Dedifferentiated amniotic fluid mesenchymal stem cell (primary cell): ENCODE measurements at regions not wholly inside any gene's neighbourhood (a gene's known extent, or its start where the extent isn't known, plus 50 kb on each side); places are given as distances from the start of the nearest gene placed in this dataset.
"Not testable (repeated sequence)": the region's sequence is repeated elsewhere in the genome, so short reads cannot be mapped to it uniquely, and the experiment has no call there.

Source experiments
- DNase-seq: peaks from one replicate; pipeline ENCODE4 v3.0.0-alpha.2; 2016; ENCODE audit errors: extremely low spot score

DNA sequence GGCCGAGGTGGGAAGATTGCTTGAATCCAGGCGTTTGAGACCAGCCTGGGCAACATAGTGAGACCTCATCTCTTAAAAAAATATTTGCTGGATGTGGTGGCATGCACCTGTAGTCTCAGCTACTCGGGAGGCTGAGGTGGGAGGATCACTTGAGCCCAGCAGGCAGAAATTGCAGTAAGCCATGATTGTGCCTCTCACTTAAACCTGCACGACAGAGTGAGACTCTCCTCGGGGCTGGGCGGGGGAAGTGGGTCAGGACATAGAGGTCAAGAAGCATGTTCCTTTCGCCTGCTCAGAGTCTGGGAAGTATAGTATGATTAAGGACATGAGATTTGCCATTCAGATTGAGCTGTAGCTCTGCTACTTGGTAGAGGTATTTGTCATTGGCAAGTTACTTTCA, 52.3 kb downstream of the SEPTIN7 start:
- not testable (repeated sequence) for DNase-seq

DNA sequence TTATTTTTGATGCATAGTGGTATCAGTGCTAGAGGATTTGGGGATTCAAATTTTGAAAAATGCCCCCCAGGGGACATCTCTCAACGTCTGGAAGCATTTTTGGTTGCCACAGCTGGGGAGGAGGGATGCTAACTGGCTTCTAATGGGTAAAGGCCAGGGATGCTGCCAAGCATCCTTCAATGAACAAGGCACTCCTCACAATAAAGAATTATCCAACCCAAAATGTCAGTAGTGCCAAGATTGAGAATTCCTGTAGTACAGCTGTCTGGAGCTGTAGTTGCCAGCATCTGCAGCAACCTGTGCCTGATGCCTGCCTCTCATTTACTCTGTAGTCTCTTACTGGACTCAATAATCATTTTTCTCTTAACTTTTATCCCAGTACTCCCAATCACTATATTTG, 53.5 kb downstream of the SEPTIN7 start:
- DNase-seq = no peak

DNA sequence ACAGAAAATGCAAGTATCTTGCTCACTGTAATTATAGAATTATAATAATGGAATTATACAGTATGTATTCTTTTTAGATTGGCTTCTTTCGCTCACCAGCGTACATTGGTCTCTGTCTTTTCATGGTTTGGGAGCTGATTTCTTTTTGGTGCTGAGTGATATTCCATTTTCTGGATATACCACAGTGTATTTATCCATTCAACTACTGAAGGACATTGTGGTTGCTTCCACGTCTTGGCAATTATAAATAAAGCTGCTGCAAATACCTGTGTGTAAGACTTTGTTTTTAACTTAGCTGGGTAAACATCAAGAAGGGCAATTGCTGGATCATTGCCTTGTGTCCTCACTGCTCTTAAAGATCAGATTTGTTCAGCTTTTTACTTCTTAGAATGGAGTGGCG, 55.3 kb downstream of the SEPTIN7 start:
- DNase-seq = no peak

DNA sequence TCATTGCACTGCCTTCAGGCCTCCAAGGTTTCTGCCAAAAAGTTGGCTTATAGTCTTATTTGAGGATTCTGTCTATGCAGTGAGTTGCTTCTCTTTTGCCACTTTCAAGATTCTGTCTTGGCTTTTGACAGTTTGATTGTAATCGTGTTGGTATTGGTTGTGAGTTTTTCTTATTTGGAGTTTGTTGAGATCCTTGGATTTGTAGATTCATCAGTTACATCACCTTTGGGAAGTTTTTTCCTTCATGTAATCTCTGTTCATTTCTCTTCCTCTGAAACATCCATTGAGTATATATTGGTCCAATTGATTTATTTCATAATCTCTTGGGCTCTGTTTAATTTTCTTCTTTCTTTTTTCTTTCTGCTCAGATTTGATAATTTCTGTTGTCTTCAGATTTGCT, 59.8 kb downstream of the SEPTIN7 start:
- no peak for DNase-seq

DNA sequence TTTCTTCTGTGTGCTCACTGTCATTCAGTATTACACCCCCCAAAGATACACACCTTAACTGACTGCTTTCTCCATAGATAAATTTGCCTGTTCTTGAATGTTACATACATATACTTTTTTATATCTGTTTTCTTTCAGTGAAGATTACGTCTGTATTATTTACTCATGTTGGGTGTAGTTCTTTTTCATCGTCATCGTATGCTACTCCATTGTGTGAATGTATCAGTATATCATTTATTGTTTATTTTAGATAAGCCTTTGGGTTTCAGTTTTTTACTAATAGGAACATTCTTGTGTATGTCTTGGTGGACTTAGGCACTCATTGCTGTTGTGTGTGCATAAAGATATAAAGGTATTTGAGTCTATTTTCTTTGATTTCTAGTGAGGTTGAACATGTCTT, 64.4 kb downstream of the SEPTIN7 start:
- no peak for DNase-seq

DNA sequence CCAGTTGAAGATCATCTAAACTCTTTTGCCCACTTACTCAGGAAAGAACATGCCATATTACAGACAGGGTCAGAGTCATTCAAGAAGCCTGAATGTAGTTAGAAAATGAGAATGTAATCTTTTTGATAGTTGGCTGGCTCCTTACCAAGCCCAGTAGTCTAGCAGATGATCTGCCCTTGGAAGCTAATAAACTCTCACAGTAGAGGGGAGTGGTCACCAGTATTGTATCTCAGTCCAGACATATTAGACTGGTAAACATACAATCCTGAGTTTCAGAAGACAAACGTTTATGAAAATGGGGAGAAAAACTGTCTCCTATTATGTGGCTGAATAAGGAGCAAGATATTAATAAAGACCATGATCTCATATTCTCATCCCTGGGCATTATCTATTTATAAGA, 65.3 kb downstream of the SEPTIN7 start:
- DNase-seq = no peak

DNA sequence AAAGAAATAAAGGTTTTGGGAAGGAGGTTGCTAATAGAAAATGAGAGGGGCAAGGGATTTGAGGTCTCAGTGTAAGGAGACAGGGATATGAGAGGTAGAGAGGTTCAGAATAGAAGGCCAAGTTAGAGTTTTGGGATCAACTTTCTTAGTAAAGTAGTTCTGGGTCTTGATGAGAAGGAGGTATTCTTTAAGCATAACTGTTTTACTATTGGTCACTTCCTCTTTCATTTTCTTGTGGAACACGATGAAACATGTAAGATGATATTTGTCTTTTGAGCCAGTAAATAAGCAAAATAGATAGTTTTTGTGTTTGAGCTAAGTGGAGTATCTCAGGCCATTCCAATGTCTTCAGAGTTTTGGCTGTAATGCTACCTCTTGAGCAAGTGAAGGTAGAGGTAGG, 68.3 kb downstream of the SEPTIN7 start:
- not testable (repeated sequence) for DNase-seq

DNA sequence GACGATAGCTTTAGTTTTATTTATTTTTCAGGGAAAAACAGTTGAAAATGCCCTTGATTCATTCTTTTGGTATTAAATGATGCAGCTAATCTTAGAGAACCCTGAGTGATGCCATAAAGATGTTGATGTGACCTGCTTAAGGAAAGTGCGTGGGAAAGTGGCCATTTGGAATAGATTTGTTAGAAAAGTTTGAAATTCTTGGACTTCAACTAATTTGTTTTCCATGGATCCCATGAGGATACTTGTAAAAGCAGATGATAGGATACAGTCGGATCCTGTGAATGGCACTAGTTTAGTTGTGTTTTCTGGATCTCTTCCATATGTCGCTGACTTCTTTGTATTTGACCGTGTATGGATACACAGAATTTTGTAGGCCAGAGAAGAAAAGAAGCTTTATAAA, 69.0 kb downstream of the SEPTIN7 start:
- DNase-seq = no peak

DNA sequence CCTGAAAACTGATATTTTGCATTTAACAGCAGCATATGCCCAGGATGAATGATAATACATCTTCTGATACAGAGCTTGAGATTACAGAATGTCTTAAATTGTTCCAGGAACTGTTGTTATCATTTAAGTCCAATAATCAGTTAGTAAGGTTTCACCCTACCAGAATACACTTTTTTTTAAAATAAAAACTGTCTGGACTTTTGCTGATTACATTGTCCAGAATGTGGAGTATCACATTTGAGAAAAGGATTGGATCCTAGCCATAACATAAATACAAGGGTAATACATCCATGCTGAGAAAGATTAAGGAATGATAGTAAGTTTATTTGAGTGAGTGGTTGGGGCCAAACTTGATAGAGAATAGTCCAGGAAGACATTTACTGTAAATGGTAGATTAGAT, 71.0 kb downstream of the SEPTIN7 start:
- DNase-seq = no peak

DNA sequence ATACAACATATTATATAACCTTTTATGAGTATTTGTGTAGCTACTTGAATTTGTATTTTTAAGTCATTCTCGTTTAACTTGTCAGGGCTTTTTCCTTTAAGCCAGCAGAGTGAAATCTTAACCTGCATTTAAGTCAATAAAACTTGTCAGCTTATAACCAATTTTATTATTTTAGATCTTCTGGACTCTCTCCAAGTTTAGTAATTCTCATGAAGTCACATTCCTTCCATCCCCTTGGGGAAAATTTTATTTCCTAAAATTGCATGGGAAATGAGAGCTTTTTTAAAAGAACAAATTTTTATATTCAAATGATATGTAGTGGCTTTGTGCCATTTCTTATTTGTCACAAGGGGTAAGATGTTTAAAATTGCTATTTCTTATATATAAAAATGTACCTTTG, 74.0 kb downstream of the SEPTIN7 start:
- DNase-seq = peak; percentile 30

DNA sequence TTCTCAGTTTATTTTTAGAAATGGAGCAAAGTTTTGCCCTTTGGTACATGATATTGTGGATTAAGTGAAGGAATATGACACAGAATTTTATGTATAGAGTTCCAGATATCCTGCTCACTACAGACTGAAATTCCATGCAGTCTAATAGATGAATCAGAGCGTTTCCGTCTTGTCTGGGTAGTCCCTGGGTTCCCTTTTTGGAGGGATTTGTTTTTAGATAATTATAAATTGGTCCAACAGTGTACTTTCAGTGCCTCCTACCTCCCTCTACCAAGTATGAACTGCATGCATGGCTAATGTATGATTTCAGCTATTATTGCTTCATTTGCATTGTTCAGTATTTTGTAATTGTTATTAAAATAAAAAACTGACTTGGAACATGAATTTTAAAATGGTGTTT, 74.4 kb downstream of the SEPTIN7 start:
- DNase-seq = peak; percentile 61

DNA sequence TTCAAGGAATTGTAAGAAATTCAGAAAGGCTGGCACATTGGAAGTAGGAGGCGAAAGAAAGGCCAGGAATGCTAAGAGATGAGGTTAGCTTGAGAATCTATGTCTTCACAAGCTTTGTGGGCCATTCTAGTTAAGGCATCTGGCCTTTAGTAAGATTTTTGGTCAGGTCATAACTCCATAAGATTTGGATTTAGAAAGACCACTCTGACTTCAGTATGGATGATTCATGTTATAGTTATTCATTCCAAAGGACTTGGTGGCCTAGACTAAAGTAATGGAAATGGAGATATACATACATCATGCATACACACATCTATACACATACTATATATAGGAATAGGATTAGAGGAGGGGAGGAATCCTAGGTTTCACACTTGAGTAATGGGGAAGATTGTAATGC, 77.5 kb downstream of the SEPTIN7 start:
- no peak for DNase-seq

DNA sequence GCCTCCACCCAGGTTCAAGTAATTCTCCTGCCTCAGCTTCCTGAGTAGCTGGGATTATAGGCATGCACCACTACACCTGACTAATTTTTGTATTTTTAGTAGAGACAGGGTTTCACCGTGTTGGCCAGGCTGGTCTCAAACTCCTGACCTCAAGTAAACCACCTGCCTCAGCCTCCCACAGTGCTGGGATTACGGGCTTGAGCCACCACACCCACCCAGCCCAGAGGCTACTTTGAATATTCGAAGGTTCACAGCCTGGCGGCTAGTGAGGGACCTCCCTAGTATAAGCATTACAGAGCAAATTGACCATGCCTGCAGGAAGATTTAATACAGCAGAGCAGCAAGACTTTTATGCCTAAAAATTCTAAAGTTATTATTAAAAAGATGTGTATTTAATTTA, 86.6 kb downstream of the SEPTIN7 start:
- not testable (repeated sequence) for DNase-seq

DNA sequence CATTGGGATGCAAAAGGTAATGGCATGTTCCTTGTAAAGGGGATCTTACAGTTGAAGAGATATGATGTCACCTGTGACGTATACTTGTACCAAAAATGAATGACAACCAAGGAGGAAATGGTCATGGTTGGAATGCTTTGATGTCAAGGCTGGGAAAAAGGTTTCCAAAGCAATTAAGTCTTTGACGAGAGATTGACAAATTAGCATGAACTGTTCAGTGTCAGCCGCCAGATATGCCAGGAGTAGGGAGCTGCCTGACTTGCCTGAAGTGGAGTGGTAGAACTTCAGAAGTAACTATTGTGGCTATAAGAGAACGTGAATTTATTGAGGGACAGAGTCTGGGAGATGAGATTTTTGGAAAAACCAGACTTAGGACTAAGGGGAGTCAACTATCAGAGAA, 88.1 kb downstream of the SEPTIN7 start:
- DNase-seq = no peak

DNA sequence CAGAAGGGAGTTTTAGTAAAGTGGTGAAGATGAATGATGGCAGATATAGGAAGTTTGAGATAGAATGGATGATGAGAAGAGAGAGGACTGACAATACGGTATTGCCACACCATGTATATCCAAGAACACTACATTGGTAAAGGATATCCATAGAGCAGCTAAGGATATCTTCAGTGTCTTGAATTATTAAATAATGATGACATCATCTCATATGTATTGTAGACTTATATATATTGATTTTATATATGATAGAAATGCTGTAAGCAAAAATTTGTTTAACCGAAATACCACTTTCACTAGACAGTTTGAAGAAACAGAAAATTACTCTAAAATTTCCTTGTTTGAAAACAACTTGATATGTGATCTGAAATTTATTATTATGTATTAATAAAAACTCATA, 89.0 kb downstream of the SEPTIN7 start:
- no peak for DNase-seq

DNA sequence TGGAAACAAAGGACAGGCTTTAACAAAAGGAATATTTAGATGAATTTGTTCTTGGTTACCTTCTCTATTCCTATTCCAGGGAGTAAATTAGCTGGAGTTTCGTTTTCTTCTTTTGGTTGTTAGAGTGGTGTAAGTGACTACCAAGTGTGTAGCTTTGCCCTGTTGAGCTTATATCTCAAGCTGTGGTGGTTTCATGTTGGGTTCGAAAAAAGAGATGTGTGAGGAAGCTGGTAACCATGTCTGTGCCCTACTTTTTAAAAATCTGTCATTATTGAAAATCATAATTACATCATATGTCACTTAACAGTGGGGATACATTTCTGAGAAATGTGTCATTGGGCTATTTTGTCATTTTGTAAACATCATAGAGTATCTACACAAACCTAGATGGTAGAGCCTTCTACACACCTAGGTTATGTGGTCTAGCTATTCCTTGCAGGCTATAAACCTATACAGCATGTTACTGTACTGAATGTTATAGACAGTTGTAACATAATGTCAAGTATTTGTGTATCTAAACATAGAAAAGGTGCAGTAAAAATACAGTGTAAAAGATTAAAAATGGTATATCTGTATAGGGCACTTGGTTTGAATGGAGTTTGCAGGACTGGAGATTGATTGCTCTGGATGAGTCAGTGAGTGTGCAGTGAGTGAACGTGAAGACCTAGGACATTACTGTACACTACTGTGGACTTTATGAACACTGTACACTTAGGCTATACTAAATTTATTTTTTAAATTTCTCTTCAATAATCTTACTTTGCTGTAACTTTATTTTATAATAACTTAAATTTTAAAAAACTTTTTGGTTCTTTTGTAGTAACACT, 90.4 kb downstream of the SEPTIN7 start:
- no peak for DNase-seq

DNA sequence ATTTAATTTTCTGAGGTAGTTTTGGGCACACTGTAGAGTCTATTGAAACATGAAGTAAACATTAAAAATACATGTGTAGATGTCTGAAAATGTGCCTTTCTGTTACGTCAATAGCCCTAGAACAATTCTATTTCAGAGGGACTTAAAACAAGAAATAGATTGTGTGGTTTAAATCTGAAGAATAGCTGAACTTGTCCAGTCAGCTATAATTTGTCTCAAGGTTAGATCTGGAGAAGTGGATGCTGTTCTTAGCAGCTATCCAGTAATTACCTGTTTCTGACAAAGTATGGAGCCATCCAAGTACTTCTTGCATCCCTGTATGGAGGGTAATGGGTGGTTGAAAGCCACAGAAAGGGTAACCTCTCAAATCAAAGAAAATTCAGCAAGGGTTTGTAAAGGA, 92.8 kb downstream of the SEPTIN7 start:
- no peak for DNase-seq

DNA sequence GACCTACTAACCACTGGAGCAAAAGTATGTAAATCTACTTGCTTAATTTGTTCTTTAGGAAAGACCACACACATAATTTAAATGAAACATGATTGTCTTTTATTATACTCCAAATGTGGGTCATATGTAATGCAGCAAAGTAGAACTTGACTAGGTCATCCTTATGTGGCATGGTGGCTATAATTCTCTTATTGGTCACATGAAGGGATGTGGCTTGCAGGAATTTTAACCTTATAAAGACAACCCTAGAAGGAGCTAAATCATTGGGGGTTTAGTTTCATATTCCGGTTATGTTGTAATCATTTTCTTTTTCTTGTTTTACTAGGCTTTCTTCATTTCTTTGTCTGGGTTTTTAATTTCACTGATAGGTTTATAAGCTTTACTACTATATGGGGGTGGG, 93.9 kb downstream of the SEPTIN7 start:
- no peak for DNase-seq

DNA sequence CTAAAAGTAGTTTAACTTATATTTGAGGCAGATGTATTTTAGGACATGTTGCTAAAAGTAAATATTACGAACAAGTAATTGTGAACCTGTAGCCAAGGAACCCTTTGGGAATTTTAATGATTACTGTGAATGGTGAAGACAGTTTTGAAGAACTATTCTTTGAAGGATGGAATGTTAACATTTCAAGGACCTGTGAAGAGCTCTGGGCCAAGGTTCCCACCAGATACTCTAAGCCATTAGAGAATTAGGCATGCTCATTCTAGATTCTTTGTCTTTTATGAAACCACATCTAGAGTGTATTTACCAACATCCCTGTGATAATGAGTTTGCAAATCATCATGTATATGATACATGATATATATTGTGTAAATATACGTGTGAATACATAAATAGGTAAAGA, 99.8 kb downstream of the SEPTIN7 start:
- DNase-seq = no peak

DNA sequence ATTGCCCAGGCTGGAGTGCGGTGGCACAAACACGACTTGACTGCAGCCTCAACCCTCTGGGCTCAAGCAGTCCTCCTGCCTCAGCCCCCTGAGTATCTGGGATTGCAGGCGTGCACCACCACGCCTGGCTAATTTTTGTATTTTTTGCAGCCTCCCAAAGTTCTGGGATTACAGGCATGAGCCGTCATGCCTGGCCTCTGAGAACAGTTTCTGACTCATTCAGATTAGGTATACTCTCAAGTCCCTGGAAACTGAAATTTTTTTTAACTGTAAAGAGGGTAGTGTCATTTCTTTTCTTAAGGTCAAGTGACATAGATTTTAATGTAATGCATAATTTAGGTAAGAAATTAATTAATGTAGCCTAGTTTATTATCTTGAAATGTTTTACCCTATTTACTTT, 104.7 kb downstream of the SEPTIN7 start:
- DNase-seq = no peak

DNA sequence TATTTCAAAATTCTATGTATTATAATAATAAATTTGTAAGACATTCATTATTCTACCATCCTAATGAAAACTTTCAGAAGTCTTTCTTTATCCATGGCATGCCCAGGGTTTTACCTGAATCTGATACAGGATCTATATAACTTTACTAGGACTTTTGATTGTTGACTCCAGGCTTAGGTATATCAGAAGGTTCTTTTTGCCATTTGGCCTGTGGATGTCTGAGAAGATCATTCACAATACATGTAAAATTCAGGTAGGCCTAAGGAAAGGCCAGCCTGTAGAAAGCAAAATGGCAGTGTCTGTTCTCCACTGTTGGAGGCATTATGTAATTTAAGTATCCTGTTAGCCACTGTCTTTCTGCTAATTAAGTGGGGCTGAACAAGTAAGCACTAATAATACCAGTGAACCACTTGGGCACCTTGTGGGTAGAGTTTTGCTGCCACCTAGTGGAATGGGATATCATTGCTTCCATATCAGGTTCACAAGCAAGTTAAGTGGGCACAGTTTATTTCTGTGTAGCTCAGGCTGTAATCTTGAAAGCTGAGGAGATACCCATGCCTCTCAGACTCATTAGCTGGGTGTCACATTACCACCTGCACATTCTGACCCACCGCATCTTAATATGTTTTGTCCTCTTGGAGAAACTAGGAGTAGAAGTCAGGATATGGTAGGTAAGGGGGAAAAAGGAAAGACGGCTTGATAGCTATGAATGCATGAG, 105.5 kb downstream of the SEPTIN7 start:
- DNase-seq = peak; percentile 60

DNA sequence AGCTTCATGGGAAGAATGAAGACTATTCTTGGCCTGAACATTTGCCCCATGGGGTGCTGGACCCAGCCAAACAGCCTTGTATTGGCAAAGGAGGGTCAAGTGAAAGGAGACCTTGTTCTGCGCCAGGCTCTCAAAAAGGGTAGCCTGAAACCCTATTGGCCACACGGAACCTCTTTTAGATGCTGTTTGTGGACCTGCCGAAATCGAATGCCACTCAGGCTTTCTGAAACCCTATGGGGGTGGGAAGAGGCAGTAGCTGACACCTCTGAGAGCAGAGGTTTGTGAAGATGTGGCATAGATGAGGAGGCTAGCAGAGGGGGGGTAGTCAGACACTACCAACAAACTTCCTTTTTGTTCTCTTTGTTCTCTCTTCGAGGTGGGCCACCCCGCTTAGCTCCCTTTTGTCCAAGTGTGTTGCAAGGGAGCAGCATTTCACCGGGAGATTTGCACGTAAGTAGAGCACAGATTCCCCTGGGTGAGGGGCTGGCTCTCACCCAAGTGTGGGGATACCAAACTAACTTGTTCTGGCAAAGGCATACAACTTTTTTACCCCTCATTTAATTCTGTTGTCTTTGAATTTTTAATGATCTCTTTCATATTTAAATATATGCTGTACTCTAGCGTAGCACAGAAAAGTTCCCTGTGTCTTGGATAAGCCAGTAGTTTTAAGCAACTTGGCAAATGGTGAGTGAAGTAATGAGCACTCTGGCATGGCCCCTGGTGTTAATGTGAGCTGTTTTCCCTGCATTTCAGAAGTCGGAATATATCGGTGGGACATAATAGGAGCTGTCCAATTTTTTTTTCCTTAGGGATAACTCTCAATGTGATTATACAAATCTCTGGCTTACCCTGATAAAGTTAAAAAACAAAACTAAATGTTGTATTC, 107.7 kb downstream of the SEPTIN7 start:
- no peak for DNase-seq
